ENCODE measurements at regions not wholly inside any gene's neighbourhood (a gene's known extent, or its start where the extent isn't known, plus 50 kb on each side); places are given as distances from the start of the nearest gene placed in this dataset.

- H3K36me3 ChIP-seq (ENCODE audit: control insufficient read depth, insufficient read depth, low read length): no peaks in the 10 kb centered on the region
- H3K4me3 ChIP-seq (ENCODE audit: low read depth, low read length): no peak overlapping the region
- ChIA-PET CTCF (no interaction called here), POLR2A (no interaction called here)
- TF ChIP-seq CTCF (IDR thresholded peaks at IDR 0.05; ENCODE audit: insufficient read depth, low read depth, low read length): no peak
- H3K27me3 ChIP-seq (ENCODE audit: control insufficient read depth, insufficient read depth, low read length): no peaks in the 10 kb centered on the region
- no peak for DNase-seq (ENCODE audit: low read depth)
These were observed 536.4 kb upstream of the UBE2E2 start for GRCh38 chr3:22666736-22667135.

GRCh38 chr3:22671848-22672247 lies 531.3 kb upstream of the UBE2E2 start:
- no peak for DNase-seq (ENCODE audit: low read depth)
- CTCF ChIA-PET: no interaction called here
- TF ChIP-seq CTCF (IDR thresholded peaks at IDR 0.05; ENCODE audit: insufficient read depth, low read depth, low read length): no peak
- H3K4me3 ChIP-seq (ENCODE audit: low read depth, low read length): no peak overlapping the region
- POLR2A ChIA-PET: no interaction called here
- no peaks in the 10 kb centered on the region for H3K36me3 ChIP-seq (ENCODE audit: control insufficient read depth, insufficient read depth, low read length)
- H3K27me3 ChIP-seq (ENCODE audit: control insufficient read depth, insufficient read depth, low read length): no peaks in the 10 kb centered on the region

- DNase-seq (ENCODE audit: low read depth): no peak
- H3K27me3 ChIP-seq (ENCODE audit: control insufficient read depth, insufficient read depth, low read length): no peaks in the 10 kb centered on the region
- no peak for TF ChIP-seq CTCF (IDR thresholded peaks at IDR 0.05; ENCODE audit: insufficient read depth, low read depth, low read length)
- ChIA-PET POLR2A (no interaction called here), CTCF (no interaction called here)
- no peaks in the 10 kb centered on the region for H3K36me3 ChIP-seq (ENCODE audit: control insufficient read depth, insufficient read depth, low read length)
- no peak overlapping the region for H3K4me3 ChIP-seq (ENCODE audit: low read depth, low read length)
These were observed 518.4 kb upstream of the UBE2E2 start for GRCh38 chr3:22684739-22685138.

GRCh38 chr3:22685597-22685996 lies 517.5 kb upstream of the UBE2E2 start:
- Histone ChIP-seq H3K27me3 (ENCODE audit: control insufficient read depth, insufficient read depth, low read length) (no peaks in the 10 kb centered on the region), H3K4me3 (ENCODE audit: low read depth, low read length) (no peak overlapping the region), H3K36me3 (ENCODE audit: control insufficient read depth, insufficient read depth, low read length) (no peaks in the 10 kb centered on the region)
- ChIA-PET POLR2A (no interaction called here), CTCF (no interaction called here)
- TF ChIP-seq CTCF (IDR thresholded peaks at IDR 0.05; ENCODE audit: insufficient read depth, low read depth, low read length): 0 out of 2 replicates have a peak, but pooled peaks have one; percentile 9
- no peak for DNase-seq (ENCODE audit: low read depth)

- no peaks in the 10 kb centered on the region for H3K36me3 ChIP-seq (ENCODE audit: control insufficient read depth, insufficient read depth, low read length)
- no peak for DNase-seq (ENCODE audit: low read depth)
- no peak for TF ChIP-seq CTCF (IDR thresholded peaks at IDR 0.05; ENCODE audit: insufficient read depth, low read depth, low read length)
- no peak overlapping the region for H3K4me3 ChIP-seq (ENCODE audit: low read depth, low read length)
- POLR2A ChIA-PET: no interaction called here
- CTCF ChIA-PET: no interaction called here
- no peaks in the 10 kb centered on the region for H3K27me3 ChIP-seq (ENCODE audit: control insufficient read depth, insufficient read depth, low read length)
These were observed 511.7 kb upstream of the UBE2E2 start for GRCh38 chr3:22691407-22691806.

Data from BJ (cell line).